Inflammatory macrophage treated with lipopolysaccharide for 1 hour (primary cell): ENCODE measurements at regions not wholly inside any gene's neighbourhood (a gene's known extent, or its start where the extent isn't known, plus 50 kb on each side); places are given as distances from the start of the nearest gene placed in this dataset.
"Not testable (repeated sequence)": the region's sequence is repeated elsewhere in the genome, so short reads cannot be mapped to it uniquely, and the experiment has no call there.

Experiments used
- DNase-seq, 2 donors: peaks; one replicate each; pipeline ENCODE4 v3.0.0-alpha.2; 2020 to 2022

GRCh38 chr3:135412475-135412874 lies 553.1 kb upstream of the PPP2R3A start:
- DNase-seq = no peak

DNA sequence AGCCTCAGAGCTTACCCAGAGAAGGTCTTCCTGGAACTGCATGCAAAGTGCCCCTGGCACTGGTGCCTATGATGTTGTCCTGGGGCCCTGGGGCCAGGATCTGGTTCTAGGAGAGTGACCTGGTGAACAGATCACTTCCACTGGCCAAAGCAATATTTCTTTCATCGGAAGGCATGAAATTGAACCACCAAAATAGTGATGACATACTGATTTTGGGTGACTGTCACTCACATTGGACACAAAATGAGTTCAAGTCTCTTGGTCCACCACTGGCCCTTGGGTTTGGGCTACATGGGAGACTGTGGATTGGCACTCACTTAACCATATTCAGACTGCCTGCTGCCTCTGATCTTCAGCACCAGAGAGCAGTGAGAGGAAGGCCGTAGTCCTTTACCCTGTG lies 549.3 kb upstream of the PPP2R3A start:
- DNase-seq = no peak

DNA sequence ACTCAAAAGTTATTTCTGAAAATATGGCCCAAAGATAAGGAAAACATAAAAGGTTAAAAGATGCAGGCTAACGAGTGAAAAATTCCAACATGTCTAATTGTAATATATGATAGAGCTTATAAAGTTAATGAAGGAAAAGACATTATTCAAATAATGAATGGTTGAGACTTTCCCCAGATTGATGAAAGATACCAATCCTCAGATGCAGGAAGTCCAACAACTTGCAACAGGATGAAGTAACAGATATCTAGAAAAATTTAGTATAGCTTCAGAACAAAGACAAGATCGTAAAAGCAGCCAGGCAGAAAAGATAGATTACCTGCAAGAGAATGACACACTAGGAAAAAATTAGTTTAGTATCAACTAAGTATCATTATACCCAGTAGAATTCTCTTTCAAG lies 546.4 kb upstream of the PPP2R3A start:
- DNase-seq = no peak

DNA sequence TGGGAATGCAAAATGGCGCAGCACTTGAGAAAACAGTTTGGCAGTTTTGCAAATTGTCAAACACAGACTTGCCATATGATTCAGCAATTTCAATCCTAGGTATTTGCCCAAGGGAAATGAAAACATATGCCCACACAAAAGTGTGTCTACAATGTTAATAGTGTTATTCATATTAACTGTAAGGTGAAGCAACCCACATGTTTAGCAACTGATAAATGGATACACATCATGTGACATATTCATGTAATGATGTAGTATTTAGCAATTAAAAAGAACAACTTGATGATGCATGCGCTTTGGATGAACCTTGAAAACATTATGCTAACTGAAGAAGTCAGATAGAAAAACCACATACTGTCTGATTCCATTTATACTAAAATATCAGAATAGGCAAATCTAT lies 539.0 kb upstream of the PPP2R3A start:
- DNase-seq = no peak

DNA sequence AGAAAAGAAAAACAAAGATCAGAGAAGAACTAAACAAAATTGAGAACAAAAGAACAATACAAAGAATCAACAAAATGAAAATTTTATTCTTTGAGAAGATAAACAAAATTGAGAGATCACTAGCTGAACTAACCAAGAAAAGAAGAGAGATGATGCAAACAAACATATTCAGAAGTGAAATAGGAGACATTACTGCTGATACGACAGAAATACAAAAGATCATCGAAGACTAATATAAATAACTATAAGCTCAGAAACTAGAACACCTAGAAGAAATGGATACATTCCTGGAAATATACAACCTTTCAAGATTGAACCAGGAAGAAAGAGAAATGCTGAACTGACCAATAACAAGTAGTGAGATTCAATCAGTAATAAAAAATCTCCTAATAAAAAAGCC lies 533.1 kb upstream of the PPP2R3A start:
- DNase-seq = no peak

DNA sequence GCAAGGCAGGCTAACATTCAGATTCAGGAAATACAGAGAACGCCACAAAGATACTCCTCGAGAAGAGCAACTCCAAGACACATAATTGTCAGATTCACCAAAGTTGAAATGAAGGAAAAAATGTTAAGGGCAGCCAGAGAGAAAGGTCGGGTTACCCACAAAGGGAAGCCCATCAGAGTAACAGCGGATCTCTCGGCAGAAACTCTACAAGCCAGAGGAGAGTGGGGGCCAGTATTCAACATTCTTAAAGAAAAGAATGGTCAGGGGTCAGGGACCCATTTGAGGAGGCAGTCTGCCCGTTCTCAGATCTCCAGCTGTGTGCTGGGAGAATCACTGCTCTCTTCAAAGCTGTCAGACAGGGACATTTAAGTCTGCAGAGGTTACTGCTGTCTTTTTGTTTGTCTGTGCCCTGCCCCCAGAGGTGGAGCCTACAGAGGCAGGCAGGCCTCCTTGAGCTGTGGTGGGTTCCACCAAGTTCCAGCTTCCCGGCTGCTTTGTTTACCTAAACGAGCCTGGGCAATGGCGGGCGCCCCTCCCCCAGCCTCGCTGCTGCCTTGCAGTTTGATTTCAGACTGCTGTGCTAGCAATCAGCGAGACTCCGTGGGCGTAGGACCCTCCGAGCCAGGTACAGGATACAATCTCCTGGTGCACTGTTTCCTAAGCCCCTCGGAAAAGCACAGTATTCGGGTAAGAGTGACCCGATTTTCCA lies 526.5 kb upstream of the PPP2R3A start:
- DNase-seq = not testable (repeated sequence)

- not testable (repeated sequence) for DNase-seq
These were observed 525.9 kb upstream of the PPP2R3A start for GRCh38 chr3:135439632-135440031.

- DNase-seq = no peak
These were observed 525.3 kb upstream of the PPP2R3A start for GRCh38 chr3:135440233-135440632.

DNA sequence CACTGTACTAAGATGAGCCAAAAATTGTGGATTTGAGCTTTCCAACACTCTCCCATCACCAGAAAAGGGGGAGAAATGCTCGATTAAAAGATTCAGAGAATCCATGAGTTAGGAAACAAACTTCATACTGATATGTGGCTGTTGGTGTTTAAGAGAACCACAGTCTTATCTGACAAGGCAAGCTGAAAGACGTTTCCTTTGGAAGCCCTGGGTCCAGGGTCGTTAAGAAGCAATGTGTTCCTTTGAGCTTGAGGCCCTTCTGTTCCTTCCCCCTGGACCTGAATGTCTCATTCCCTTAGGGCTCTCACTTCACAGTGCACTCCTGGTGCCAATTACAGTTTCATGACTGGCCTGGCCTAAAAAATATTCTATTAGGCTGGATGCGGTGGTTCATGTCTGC lies 524.8 kb upstream of the PPP2R3A start:
- DNase-seq = no peak

GRCh38 chr3:135444058-135444457 lies 521.5 kb upstream of the PPP2R3A start:
- no peak for DNase-seq

DNA sequence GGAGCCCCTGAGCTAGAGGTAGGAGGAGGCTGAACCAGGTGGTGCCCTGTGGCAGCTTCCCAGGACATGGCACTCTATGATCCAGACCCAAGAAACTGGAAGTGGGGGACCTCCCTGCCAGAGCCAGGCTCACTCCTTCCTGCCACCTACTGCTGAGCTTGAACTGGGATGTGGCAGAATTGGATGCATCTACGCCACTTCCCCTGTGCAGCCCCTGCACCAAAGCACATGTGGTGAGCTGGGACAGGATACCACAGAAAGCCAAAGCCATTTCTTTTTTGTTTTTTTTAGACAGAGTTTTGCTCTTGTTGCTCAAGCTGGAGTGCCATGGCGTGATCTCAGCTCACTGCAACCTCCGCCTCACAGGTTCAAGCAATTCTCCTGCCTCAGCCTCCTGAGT lies 518.0 kb upstream of the PPP2R3A start:
- DNase-seq = no peak

DNA sequence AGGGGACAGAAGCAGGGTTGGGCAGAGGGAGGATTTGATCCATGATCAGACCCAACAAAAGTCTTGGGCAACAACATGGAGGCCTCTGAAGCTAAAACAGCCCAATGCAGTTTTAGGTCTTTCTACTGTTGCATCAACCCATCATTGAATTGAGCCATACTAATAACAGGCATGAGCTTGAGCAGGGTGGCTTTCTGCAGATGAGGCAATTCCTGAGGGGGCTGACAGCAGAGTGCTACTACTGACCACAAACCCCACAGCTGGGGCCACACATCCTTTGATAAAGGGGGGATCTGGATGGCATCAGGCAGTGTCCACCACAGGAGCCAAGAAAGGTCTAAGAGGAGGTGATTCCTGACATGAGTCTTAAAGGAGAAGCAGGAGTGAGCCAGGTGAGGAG lies 517.0 kb upstream of the PPP2R3A start:
- no peak for DNase-seq

- no peak for DNase-seq
These were observed 516.5 kb upstream of the PPP2R3A start for GRCh38 chr3:135449046-135449445.

GRCh38 chr3:135451037-135451785 lies 514.3 kb upstream of the PPP2R3A start:
- peak in 1 of 2 donors; percentile 1 for DNase-seq

- no peak for DNase-seq
These were observed 512.6 kb upstream of the PPP2R3A start for GRCh38 chr3:135452881-135453280.

- DNase-seq = no peak
These were observed 512.2 kb upstream of the PPP2R3A start for GRCh38 chr3:135453326-135453725.

- no peak for DNase-seq
These were observed 510.6 kb upstream of the PPP2R3A start for GRCh38 chr3:135454890-135455289.

- no peak for DNase-seq
These were observed 509.3 kb upstream of the PPP2R3A start for GRCh38 chr3:135456108-135456790.

DNA sequence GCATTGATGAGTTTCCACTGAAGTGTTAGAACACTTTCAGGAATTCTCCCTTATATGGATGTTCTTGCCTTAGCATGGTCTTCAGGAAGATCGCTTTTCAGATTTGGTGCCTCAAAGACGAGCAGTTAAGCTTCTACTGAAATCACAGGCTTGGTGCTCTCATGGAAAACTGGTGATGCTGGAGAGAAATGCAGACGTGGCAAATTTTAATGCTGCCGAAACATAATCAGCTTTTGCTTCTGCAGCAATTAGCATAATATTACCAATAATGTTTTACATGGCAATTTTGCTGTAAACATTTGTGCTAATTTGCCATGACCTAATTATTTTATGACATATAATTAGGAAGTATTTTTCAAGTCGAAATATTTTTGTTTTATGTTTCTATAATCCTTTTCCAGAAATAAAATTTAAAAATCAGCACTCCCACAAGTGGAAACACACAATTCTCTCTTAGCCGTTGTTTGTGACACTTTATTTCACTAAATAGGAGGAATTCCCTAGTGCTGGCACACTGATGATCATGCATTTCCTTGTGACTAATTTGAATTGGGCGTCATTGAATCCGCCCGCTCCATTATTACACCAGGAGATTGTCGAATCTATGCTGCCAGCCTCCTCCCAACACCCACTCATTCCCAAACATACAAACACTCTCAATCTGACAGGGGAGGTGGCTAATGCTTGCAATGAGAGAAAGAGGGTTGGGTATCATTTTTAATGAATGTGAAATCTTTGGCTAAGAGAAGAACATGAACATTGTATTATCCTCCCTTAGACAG lies 506.8 kb upstream of the PPP2R3A start:
- DNase-seq = no peak

GRCh38 chr3:135460273-135460672 lies 505.3 kb upstream of the PPP2R3A start:
- DNase-seq = no peak

DNA sequence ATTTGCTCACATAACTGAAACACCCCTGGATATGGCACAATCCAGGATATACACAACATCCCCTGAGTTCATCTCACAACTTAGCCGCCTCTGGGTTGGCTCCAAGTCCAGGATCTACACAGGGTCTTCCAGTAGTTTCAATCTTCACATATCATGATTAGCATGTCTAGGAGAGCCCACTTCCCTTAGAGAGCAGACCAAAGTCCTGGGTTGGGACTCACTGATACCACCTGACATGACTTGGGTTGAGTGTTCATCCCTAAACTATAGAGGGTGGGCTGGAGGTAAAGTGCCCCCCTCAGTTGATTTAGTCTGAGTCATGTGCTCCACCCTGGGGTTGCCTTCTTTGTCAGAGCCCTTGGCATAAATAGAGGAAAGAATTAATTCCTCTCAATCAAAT lies 493.6 kb upstream of the PPP2R3A start:
- no peak for DNase-seq

GRCh38 chr3:135473449-135473848 lies 492.1 kb upstream of the PPP2R3A start:
- DNase-seq = no peak

GRCh38 chr3:135487261-135487660 lies 478.3 kb upstream of the PPP2R3A start:
- DNase-seq = no peak
